Ectodermal cell (in vitro differentiated cells): ENCODE measurements at regions not wholly inside any gene's neighbourhood (a gene's known extent, or its start where the extent isn't known, plus 50 kb on each side); places are given as distances from the start of the nearest gene placed in this dataset.
A peak's percentile ranks its signal among the peaks of the same experiment; 100 is the strongest.

Experiments
- H3K27ac ChIP-seq: 2 replicates; pipeline ENCODE4 v1.7.0; 2013; ENCODE audit warnings: mild to moderate bottlenecking, low read depth, low read length; ENCODE audit not compliant: insufficient read depth, poor library complexity, severe bottlenecking
- H3K27me3 ChIP-seq: 2 replicates; pipeline ENCODE4 v1.7.0; 2013; ENCODE audit warnings: mild to moderate bottlenecking, low read length; ENCODE audit not compliant: insufficient read depth, control insufficient read depth, poor library complexity, severe bottlenecking
- H3K36me3 ChIP-seq: one replicate; pipeline ENCODE4 v1.7.0; 2013; ENCODE audit warnings: low read length; ENCODE audit not compliant: control insufficient read depth, insufficient read depth
- H3K4me1 ChIP-seq: one replicate; pipeline ENCODE4 v1.7.0; 2013; ENCODE audit warnings: low read length; ENCODE audit not compliant: control insufficient read depth, insufficient read depth
- H3K4me3 ChIP-seq: 2 replicates; pipeline ENCODE4 v1.7.0; 2013; ENCODE audit warnings: low read depth, low read length, control low read depth; ENCODE audit not compliant: insufficient read depth
- H3K9me3 ChIP-seq: 2 replicates; pipeline ENCODE4 v1.7.0; 2013; ENCODE audit warnings: mild to moderate bottlenecking, low read length, moderate library complexity; ENCODE audit not compliant: control insufficient read depth
- WGBS, 2 experiments: methylation state at CpG; one replicate each; pipeline ENCODE4 v1.1.7; 2013; ENCODE audit warnings: missing lambda C conversion rate in 2 of 2; 5-methylcytosine and 5-hydroxymethylcytosine counted together

DNA sequence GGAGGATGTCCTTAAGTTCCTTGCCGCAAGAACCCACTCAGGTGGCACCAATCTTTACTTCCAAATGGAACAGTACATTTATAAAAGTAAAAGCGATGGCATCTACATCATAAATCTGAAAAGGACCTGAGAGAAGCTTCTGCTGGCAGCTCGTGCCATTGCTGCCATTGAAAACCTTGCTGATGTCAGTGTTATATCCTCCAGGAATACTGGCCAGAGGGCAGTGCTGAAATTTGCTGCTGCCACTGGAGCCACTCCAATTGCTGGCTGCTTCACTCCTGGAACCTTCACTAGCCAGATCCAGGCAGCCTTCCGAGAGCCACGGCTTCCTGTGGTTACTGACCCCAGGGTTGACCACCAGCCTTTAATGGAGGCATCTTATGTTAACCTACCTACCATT is 191.7 kb downstream of the TRIM27 start:
- Histone ChIP-seq H3K4me3 (no peak overlapping the region), H3K27ac (no peak overlapping the region), H3K9me3 (no peaks in the 10 kb centered on the region), H3K4me1 (no peaks in the 10 kb centered on the region), H3K36me3 (no peaks in the 10 kb centered on the region), H3K27me3 (peaks cover 63% of the 10 kb centered on the region)
- WGBS, 2 experiments, result 83 to 87% methylated on average over 5 of the region's 5 CpGs

DNA sequence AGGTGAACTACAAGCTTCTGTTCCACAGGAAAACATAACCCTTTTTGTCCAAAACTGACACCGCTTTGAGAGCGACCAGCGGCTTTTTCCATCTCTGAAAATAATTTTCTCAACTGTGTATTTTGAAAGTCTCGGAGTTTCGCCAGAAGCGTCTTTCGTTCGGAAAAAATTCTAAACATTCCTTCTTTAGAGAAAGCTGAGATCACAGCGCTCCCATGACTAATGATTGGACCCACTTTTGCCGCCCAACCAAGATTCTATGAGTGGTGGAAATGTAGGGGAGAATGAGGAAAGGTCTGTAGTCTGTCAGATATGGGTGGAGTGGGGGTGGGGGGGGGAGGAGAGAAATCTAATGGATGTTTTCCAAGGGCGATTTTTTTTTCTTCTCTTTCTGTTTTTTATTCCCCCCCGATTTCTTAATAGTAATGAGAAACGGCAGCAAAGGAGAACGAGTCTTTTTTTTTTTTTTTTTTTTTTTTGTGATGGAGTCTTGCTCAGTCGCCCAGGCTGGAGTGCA is 189.3 kb downstream of the TRIM27 start:
- Histone ChIP-seq H3K9me3 (no peaks in the 10 kb centered on the region), H3K36me3 (no peaks in the 10 kb centered on the region), H3K27me3 (peaks cover 85% of the 10 kb centered on the region), H3K27ac (no peak overlapping the region), H3K4me3 (no peak overlapping the region), H3K4me1 (no peaks in the 10 kb centered on the region)
- WGBS, 2 experiments, result 95 to 98% methylated on average over 13 of the region's 15 CpGs

DNA sequence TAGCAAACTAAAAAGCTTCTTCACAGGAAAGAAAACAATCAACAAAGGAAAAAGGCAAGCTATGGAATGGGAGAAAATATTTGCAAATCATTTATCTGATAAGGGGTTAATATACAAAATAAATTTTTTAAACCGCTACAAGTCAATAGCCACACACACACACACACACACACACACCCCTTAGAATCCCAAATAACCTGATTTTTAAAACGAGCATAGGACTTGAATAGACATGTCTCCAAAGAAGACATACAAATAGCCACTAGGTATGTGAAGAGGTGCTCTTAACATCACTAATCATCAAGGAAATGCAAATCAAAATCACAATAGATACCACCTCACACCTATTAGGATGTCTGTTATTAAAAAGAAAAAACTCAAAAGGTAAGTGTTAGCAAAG is 187.7 kb downstream of the TRIM27 start:
- Histone ChIP-seq H3K9me3 (no peaks in the 10 kb centered on the region), H3K36me3 (no peaks in the 10 kb centered on the region), H3K4me3 (no peak overlapping the region), H3K4me1 (no peaks in the 10 kb centered on the region), H3K27ac (no peak overlapping the region), H3K27me3 (peaks cover 73% of the 10 kb centered on the region)
- WGBS, 2 experiments, result 50 to 81% methylated on average over 1 to 2 of the region's 2 CpGs

DNA sequence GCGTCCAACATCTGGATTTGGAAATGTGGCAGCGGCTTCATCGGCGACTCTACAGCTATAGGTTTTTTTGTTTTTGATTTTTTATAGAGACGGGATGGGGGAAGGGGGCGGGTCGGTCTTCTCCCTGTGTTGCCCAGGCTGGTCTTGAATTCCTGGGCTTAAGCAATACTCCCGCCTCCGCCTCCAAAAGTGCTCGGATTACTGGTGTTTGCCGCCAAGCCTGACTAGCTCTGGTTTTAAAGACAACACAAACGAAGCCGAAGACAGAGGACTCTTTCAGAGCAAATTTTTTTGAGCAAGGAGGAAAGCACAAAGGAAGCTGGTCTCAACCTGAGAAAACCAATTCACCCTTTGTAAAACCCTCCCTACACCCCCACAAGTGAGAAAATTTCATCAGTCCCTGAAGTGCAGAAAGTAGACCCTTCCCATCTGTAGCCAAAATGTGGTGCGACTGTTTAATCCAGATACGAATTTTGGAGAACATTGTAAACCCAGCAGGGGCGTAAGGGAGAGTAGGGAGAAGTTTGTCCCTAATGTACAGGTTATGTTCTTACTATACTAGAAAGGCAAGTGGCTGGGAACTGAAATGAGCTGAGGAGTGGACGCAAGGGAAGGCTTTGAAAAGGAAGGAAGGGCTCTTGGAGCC is 185.9 kb downstream of the TRIM27 start:
- H3K27me3 ChIP-seq, result peaks cover 55% of the 10 kb centered on the region
- peak overlapping the region; percentile 5 for H3K4me3 ChIP-seq
- no peak overlapping the region for H3K27ac ChIP-seq
- WGBS, 2 experiments, result 28 to 30% methylated on average over 17 of the region's 17 CpGs
- H3K36me3 ChIP-seq, result no peaks in the 10 kb centered on the region
- no peaks in the 10 kb centered on the region for H3K4me1 ChIP-seq
- no peaks in the 10 kb centered on the region for H3K9me3 ChIP-seq

DNA sequence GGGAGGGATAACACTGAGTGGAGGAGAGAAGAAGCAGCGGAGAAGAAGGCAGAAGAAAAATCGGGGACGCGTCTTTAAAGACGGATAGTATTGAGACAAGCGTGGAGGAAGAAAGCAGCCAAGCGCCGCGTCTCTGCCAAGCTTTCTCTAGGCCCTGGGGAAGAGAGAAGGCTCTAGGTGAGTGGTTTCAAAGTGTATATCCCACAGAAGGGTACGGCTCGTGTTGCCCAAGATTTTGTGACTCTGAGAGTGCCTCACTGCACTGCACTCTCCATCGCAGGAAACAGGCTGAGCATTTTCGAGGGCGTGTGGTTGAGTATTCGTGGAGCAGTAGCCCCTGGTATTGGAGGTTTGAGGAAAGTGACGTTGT is 185.4 kb downstream of the TRIM27 start:
- no peaks in the 10 kb centered on the region for H3K4me1 ChIP-seq
- H3K9me3 ChIP-seq, result no peaks in the 10 kb centered on the region
- H3K36me3 ChIP-seq, result no peaks in the 10 kb centered on the region
- WGBS, 2 experiments, result 15 to 21% methylated on average over 16 of the region's 16 CpGs
- no peak overlapping the region for H3K4me3 ChIP-seq
- H3K27me3 ChIP-seq, result peaks cover 59% of the 10 kb centered on the region
- no peak overlapping the region for H3K27ac ChIP-seq

DNA sequence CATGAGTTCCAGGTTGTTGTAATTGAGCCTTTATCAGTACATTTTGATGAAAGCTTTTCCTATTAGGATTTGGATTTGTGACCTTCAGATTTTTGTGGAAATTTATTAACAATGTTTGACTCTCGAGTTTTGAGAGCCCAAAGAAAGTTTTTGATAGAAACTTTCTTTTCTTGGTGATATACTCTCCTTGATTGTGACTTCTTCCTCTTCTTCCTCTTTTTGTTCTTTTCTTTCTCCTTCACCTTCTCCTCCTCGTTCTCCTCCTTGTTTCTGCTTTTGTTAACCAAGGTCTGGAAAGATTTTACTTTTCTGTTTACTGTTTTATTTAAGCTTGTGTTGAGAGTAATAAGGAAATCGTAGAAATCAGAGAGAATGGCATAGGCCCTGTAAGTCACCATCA is 182.4 kb downstream of the TRIM27 start:
- H3K36me3 ChIP-seq, result no peaks in the 10 kb centered on the region
- no peak overlapping the region for H3K4me3 ChIP-seq
- 88 to 96% methylated on average over 2 to 3 of the region's 3 CpGs for WGBS, 2 experiments
- H3K9me3 ChIP-seq, result no peaks in the 10 kb centered on the region
- H3K27ac ChIP-seq, result no peak overlapping the region
- no peaks in the 10 kb centered on the region for H3K4me1 ChIP-seq
- peaks cover 67% of the 10 kb centered on the region for H3K27me3 ChIP-seq

DNA sequence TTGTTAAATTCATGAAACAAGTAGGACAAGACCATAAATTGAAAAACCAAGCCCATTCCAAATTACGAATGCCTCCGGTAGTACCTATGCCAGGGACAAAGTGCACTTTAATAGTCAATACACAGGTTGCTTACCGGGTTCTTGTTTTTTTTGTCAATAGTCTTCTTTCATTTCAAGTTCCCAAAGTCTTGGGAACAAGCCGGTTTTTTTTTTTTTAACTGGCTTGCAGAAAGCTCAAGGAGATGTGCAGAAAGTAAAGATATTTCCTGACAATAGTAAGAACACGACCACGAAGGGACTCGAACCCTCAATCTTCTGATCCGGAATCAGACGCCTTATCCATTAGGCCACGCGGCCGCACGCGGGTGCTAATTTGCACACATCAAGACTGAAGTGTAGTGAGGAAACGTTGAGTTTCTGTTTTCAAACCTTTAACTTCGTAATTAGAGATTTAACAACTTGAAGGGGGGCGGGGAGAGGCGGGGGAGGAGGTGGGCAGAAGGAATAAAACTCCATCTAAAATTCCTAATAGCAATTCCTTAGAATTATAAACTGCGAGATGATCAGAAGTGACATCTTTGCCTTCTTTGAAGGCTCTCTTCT is 181.0 kb downstream of the TRIM27 start:
- no peaks in the 10 kb centered on the region for H3K4me1 ChIP-seq
- peak overlapping the region; percentile 42 for H3K4me3 ChIP-seq
- no peaks in the 10 kb centered on the region for H3K36me3 ChIP-seq
- peaks cover 67% of the 10 kb centered on the region for H3K27me3 ChIP-seq
- no peak overlapping the region for H3K27ac ChIP-seq
- 5 to 7% methylated on average over 16 to 18 of the region's 19 CpGs for WGBS, 2 experiments
- no peaks in the 10 kb centered on the region for H3K9me3 ChIP-seq

DNA sequence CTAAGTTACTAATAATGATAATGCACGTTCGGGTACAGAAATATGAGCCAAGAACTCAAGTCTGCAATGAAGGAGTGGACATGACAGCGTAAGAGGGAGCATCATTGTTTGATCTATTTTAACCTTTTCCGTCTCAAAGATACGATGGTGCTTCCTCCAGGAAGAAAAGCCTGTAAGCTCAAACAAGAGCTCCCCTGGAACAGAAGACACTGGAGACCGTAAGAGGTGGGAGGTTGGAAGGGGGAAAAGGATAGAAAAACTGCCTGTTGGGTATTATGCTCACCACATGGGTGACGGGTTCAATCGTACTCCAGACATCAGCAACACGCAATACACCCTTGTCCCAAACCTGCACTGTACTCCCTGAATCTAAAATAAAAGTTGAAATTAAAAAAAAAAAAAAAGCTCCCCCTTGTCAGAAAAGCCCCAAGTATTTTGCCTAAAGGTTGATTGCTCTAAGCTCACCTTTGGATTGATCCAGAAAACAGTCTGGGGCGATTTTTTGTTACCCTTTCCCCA is 180.5 kb downstream of the TRIM27 start:
- Histone ChIP-seq H3K4me1 (no peaks in the 10 kb centered on the region), H3K27ac (no peak overlapping the region), H3K9me3 (no peaks in the 10 kb centered on the region), H3K4me3 (peak overlapping the region; percentile 42), H3K36me3 (no peaks in the 10 kb centered on the region), H3K27me3 (peaks cover 63% of the 10 kb centered on the region)
- WGBS, 2 experiments, result 12 to 15% methylated on average over 7 to 10 of the region's 10 CpGs

DNA sequence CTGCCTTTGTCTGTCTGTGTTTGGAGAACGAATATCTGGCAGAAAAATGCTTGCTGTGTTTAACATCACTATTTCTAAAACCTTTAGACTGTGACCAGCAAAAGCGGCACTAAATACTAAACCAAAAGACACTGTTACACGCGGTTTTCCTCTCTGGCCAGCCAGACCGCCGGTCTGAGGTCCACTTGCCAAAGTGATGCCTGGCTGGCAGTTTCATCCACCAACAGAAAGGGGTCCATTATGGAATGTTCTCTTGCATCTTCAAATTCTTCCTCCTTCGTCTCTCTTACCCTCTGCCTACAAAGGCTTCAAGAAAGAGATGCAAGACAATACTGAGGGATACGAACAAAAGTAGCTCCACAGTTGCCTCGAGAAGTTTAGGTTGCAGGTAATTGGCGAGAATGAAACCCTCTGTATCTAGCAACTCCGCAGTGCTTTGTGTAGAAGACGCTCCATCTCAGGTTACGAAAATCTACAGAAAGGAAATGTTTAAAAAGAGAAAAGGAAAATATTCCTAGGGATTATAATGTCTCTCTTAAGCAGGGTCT is 176.6 kb downstream of the TRIM27 start:
- no peak overlapping the region for H3K27ac ChIP-seq
- H3K4me1 ChIP-seq, result no peaks in the 10 kb centered on the region
- H3K9me3 ChIP-seq, result no peaks in the 10 kb centered on the region
- 9 to 13% methylated on average over 13 of the region's 13 CpGs for WGBS, 2 experiments
- H3K36me3 ChIP-seq, result no peaks in the 10 kb centered on the region
- peaks cover 48% of the 10 kb centered on the region for H3K27me3 ChIP-seq
- peak overlapping the region; percentile 42 for H3K4me3 ChIP-seq

DNA sequence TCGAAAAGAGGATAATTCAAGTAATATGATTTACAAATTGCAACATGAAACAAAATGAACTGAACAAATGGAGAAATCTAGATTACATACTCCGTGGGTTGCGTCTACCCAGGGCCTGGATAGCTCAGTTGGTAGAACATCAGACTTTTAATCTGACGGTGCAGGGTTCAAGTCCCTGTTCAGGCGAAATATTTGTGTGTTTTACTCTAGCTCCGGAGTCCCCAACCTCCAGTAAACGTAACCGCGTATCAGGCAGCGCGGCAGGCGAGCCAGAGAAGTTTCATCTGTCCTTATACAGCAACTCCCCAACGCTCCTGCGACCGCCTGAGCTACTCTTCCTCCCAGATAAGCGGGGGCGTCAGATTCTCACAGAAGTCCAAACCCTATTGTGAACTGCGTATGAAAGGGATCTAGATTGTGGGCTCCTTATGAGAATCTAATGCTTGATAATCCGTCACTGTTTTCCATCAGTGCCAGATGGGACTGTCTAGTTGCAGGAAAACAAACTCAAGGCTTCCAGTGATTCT is 176.1 kb downstream of the TRIM27 start:
- Histone ChIP-seq H3K27me3 (peaks cover 48% of the 10 kb centered on the region), H3K27ac (no peak overlapping the region), H3K4me3 (peak overlapping the region; percentile 42), H3K4me1 (no peaks in the 10 kb centered on the region), H3K36me3 (no peaks in the 10 kb centered on the region), H3K9me3 (no peaks in the 10 kb centered on the region)
- 4% methylated on average over 18 to 19 of the region's 19 CpGs for WGBS, 2 experiments
